Caco-2 (cell line): ENCODE measurements at regions not wholly inside any gene's neighbourhood (a gene's known extent, or its start where the extent isn't known, plus 50 kb on each side); places are given as distances from the start of the nearest gene placed in this dataset.

Source experiments
- BruUV-seq: library from RNA; stranded (reverse); fragments of 400-500 nt; replicated peaks from 2 replicates; lab custom pipeline; 2021; lab: Mats Ljungman, UMichigan
- CTCF ChIA-PET: fragments of 300-600 bp; sonication (Branson Sonifier 250); formaldehyde crosslinking; loops from one replicate; lab custom pipeline; 2022; ENCODE audit warnings: antibody characterized with exemption; lab: Charles Lee
- POLR2A ChIA-PET: fragments of 300-600 bp; sonication (Branson Sonifier 250); formaldehyde crosslinking; loops from one replicate; lab custom pipeline; 2022; ENCODE audit warnings: antibody characterized with exemption; lab: Charles Lee
- DNase-seq, 2 experiments: peaks; one replicate each; pipeline versions ENCODE4 v3.0.0 to v3.0.0-alpha.2; 2020 to 2022
- H3K27me3 ChIP-seq: replicated peaks from 2 replicates; pipeline ENCODE4 v1.6.0; 2011; ENCODE audit warnings: low read length; ENCODE audit not compliant: control insufficient read depth, insufficient read depth
- H3K36me3 ChIP-seq: 2 replicates; pipeline ENCODE4 v1.5.1; 2011; ENCODE audit warnings: low read length; ENCODE audit not compliant: control insufficient read depth, insufficient read depth
- H3K4me1 ChIP-seq: fragments of 250-450 bp; sonication (Bioruptor Pico); 2 replicates; pipeline ENCODE4 v1.5.1; 2020; ENCODE audit warnings: mild to moderate bottlenecking
- H3K4me3 ChIP-seq: 2 replicates; pipeline ENCODE4 v1.5.1; 2011; ENCODE audit warnings: low read depth, mild to moderate bottlenecking, control low read depth, low read length
- H3K9me3 ChIP-seq: fragments of 250-450 bp; sonication (Bioruptor Pico); 2 replicates; pipeline ENCODE4 v1.5.1; 2020; ENCODE audit warnings: mild to moderate bottlenecking, moderate library complexity
- H3K27ac Mint-ChIP-seq: one replicate; pipeline ENCODE4 v1.8.0; 2022; ENCODE audit warnings: mixed read lengths; ENCODE audit not compliant: unreplicated experiment
- H3K27me3 Mint-ChIP-seq: one replicate; pipeline ENCODE4 v1.8.0; 2022; ENCODE audit warnings: mixed read lengths; ENCODE audit not compliant: insufficient read depth, unreplicated experiment
- H3K36me3 Mint-ChIP-seq: one replicate; pipeline ENCODE4 v1.8.0; 2022; ENCODE audit warnings: mild to moderate bottlenecking, mixed read lengths; ENCODE audit not compliant: insufficient read depth, unreplicated experiment
- H3K4me1 Mint-ChIP-seq: one replicate; pipeline ENCODE4 v1.8.0; 2022; ENCODE audit warnings: low read depth, mixed read lengths; ENCODE audit not compliant: unreplicated experiment
- H3K4me3 Mint-ChIP-seq: one replicate; pipeline ENCODE4 v1.8.0; 2022; ENCODE audit warnings: mild to moderate bottlenecking, moderate library complexity, mixed read lengths; ENCODE audit not compliant: unreplicated experiment
- H3K9me3 Mint-ChIP-seq: one replicate; pipeline ENCODE4 v1.8.0; 2022; ENCODE audit warnings: mixed read lengths; ENCODE audit not compliant: unreplicated experiment
- CTCF ChIP-seq, 2 experiments: fragments of 200-600 bp in 1 of 2; IDR thresholded peaks; 1 replicate in 1 of 2; 2 replicates in 1 of 2; pipeline versions ENCODE4 v1.5.1 to v1.8.0; 2011 to 2022; ENCODE audit warnings: antibody characterized with exemption in 1 of 2, control low read depth in 1 of 2, inconsistent platforms in 1 of 2, low read depth in 1 of 2, low read length in 1 of 2, mild to moderate bottlenecking in 1 of 2, moderate library complexity in 1 of 2; ENCODE audit not compliant: insufficient read depth in 1 of 2, severe bottlenecking in 1 of 2, unreplicated experiment in 1 of 2
- intact Hi-C: fragments of 100-400 bp; cut with micrococcal nuclease; formaldehyde crosslinking; loops from one replicate; pipeline ENCODE4 v1.10.0; 2022; ENCODE audit not compliant: unreplicated experiment

- no peak for DNase-seq
- H3K27me3 Mint-ChIP-seq = peaks cover 3% of the 10 kb centered on the region
- no peak for TF ChIP-seq CTCF (IDR thresholded peaks at IDR 0.05; ENCODE audit: insufficient read depth in 1 of 2, low read depth in 1 of 2, low read length in 1 of 2, severe bottlenecking in 1 of 2, unreplicated experiment in 1 of 2)
- no peaks in the 10 kb centered on the region for H3K9me3 Mint-ChIP-seq
- no peak overlapping the region for H3K27ac Mint-ChIP-seq
- H3K36me3 Mint-ChIP-seq = no peaks in the 10 kb centered on the region
- no peaks in the 10 kb centered on the region for H3K9me3 ChIP-seq
- intact Hi-C loops = no loop called here
- H3K4me3 Mint-ChIP-seq = no peak overlapping the region
- no peaks in the 10 kb centered on the region for H3K36me3 ChIP-seq
- CTCF ChIA-PET = no interaction called here
- H3K27me3 ChIP-seq = no peaks in the 10 kb centered on the region
- no peak overlapping the region for H3K4me3 ChIP-seq
- POLR2A ChIA-PET = no interaction called here
- no peaks in the 10 kb centered on the region for H3K4me1 Mint-ChIP-seq
- no TSS peak for BruUV-seq
- no peaks in the 10 kb centered on the region for H3K4me1 ChIP-seq
These were observed 1036.5 kb downstream of the TMEM182 start for GRCh38 chr2:103798291-103798690.

- no peaks in the 10 kb centered on the region for H3K4me1 ChIP-seq
- Mint-ChIP-seq H3K27ac (no peak overlapping the region), H3K9me3 (peaks cover 10% of the 10 kb centered on the region), H3K4me1 (peaks cover 4% of the 10 kb centered on the region), H3K36me3 (no peaks in the 10 kb centered on the region), H3K27me3 (peaks cover 3% of the 10 kb centered on the region), H3K4me3 (no peak overlapping the region)
- H3K9me3 ChIP-seq = no peaks in the 10 kb centered on the region; the same call in 1 of the 2 replicates
- ChIA-PET POLR2A (no interaction called here), CTCF (no interaction called here)
- no peaks in the 10 kb centered on the region for H3K36me3 ChIP-seq
- intact Hi-C loops = no loop called here
- TF ChIP-seq CTCF (IDR thresholded peaks at IDR 0.05; ENCODE audit: insufficient read depth in 1 of 2, low read depth in 1 of 2, low read length in 1 of 2, severe bottlenecking in 1 of 2, unreplicated experiment in 1 of 2) = no peak
- BruUV-seq = no TSS peak
- no peak for DNase-seq
- H3K4me3 ChIP-seq = no peak overlapping the region
- H3K27me3 ChIP-seq = no peaks in the 10 kb centered on the region
These were observed 1042.2 kb downstream of the TMEM182 start for GRCh38 chr2:103804013-103804412.

GRCh38 chr2:103805746-103806145 is 1043.9 kb downstream of the TMEM182 start:
- no TSS peak for BruUV-seq
- Mint-ChIP-seq H3K27me3 (peaks cover 2% of the 10 kb centered on the region), H3K4me1 (peaks cover 4% of the 10 kb centered on the region), H3K9me3 (peaks cover 10% of the 10 kb centered on the region), H3K27ac (no peak overlapping the region), H3K36me3 (no peaks in the 10 kb centered on the region), H3K4me3 (no peak overlapping the region)
- DNase-seq = no peak
- Histone ChIP-seq H3K27me3 (no peaks in the 10 kb centered on the region), H3K4me3 (no peak overlapping the region), H3K36me3 (no peaks in the 10 kb centered on the region), H3K9me3 (no peaks in the 10 kb centered on the region; the same call in 1 of the 2 replicates), H3K4me1 (no peaks in the 10 kb centered on the region)
- intact Hi-C loops = no loop called here
- TF ChIP-seq CTCF (IDR thresholded peaks at IDR 0.05; ENCODE audit: insufficient read depth in 1 of 2, low read depth in 1 of 2, low read length in 1 of 2, severe bottlenecking in 1 of 2, unreplicated experiment in 1 of 2) = no peak
- ChIA-PET CTCF (no interaction called here), POLR2A (no interaction called here)
